Esophagus (tissue), 2 donors: ENCODE measurements at regions not wholly inside any gene's neighbourhood (a gene's known extent, or its start where the extent isn't known, plus 50 kb on each side); places are given as distances from the start of the nearest gene placed in this dataset.

Experiments used
- H3K27ac ChIP-seq, 2 donors: one replicate each; pipeline ENCODE4 v1.5.1; 2013; ENCODE audit warnings: low read depth in 2 of 2, mild to moderate bottlenecking in 2 of 2, inconsistent platforms in 1 of 2, low read length in 1 of 2, moderate library complexity in 1 of 2
- H3K27me3 ChIP-seq, 2 donors: one replicate each; pipeline ENCODE4 v1.6.1; 2013; ENCODE audit warnings: low read length in 2 of 2, control low read depth in 1 of 2, mild to moderate bottlenecking in 1 of 2; ENCODE audit not compliant: insufficient read depth in 2 of 2, control insufficient read depth in 1 of 2
- H3K36me3 ChIP-seq, 2 donors: one replicate each; pipeline ENCODE4 v1.6.1; 2013; ENCODE audit warnings: low read length in 1 of 2; ENCODE audit not compliant: control insufficient read depth in 2 of 2, insufficient read depth in 2 of 2
- H3K4me1 ChIP-seq, 2 donors: one replicate each; pipeline ENCODE4 v1.6.1; 2013; ENCODE audit warnings: low read length in 1 of 2; ENCODE audit not compliant: control insufficient read depth in 2 of 2, insufficient read depth in 2 of 2
- H3K4me3 ChIP-seq, 2 donors: one replicate each; pipeline ENCODE4 v1.5.1; 2013; ENCODE audit warnings: low read length in 2 of 2, mild to moderate bottlenecking in 2 of 2, low read depth in 1 of 2, moderate library complexity in 1 of 2
- H3K9me3 ChIP-seq, 2 donors: one replicate each; pipeline ENCODE4 v1.6.1; 2013; ENCODE audit warnings: mild to moderate bottlenecking in 2 of 2, low read depth in 1 of 2, low read length in 1 of 2, moderate library complexity in 1 of 2; ENCODE audit not compliant: control insufficient read depth in 2 of 2, insufficient read depth in 1 of 2
- WGBS, 2 donors: extraction: QIAGEN DNeasy Blood & Tissue Kit; methylation state at CpG; one replicate each; pipeline ENCODE4 v1.1.7; 2013; 5-methylcytosine and 5-hydroxymethylcytosine counted together
- donor health status: healthy with polysubstance abuse.
- donor health status: Bipolar disorder and iron deficiency.

- WGBS, 2 donors, result 44 to 57% methylated on average over 10 of the region's 10 CpGs
- Histone ChIP-seq H3K9me3 (peaks cover 0 to 2% of the 10 kb centered on the region in 2 donors), H3K36me3 (no peaks in the 10 kb centered on the region), H3K27me3 (no peaks in the 10 kb centered on the region), H3K4me3 (no peak overlapping the region), H3K4me1 (no peaks in the 10 kb centered on the region), H3K27ac (no peak overlapping the region)
Observed at GRCh38 chr16:86099326-86099725, 200.4 kb downstream of the IRF8 start.

- Histone ChIP-seq H3K9me3 (peaks cover 0 to 2% of the 10 kb centered on the region in 2 donors), H3K27me3 (no peaks in the 10 kb centered on the region), H3K4me3 (no peak overlapping the region), H3K36me3 (no peaks in the 10 kb centered on the region), H3K27ac (no peak overlapping the region), H3K4me1 (no peaks in the 10 kb centered on the region)
- 54 to 61% methylated on average over 11 of the region's 11 CpGs for WGBS, 2 donors
Observed at GRCh38 chr16:86100205-86101136, 201.5 kb downstream of the IRF8 start.

GRCh38 chr16:86101137-86101896, 202.4 kb downstream of the IRF8 start:
- Histone ChIP-seq H3K27me3 (no peaks in the 10 kb centered on the region), H3K4me3 (no peak overlapping the region), H3K4me1 (no peaks in the 10 kb centered on the region), H3K36me3 (no peaks in the 10 kb centered on the region), H3K27ac (no peak overlapping the region), H3K9me3 (peaks cover 0 to 2% of the 10 kb centered on the region in 2 donors)
- 52 to 60% methylated on average over 20 of the region's 20 CpGs for WGBS, 2 donors

- peaks cover 0 to 2% of the 10 kb centered on the region in 2 donors for H3K9me3 ChIP-seq
- H3K4me3 ChIP-seq, result no peak overlapping the region
- H3K36me3 ChIP-seq, result no peaks in the 10 kb centered on the region
- no peaks in the 10 kb centered on the region for H3K4me1 ChIP-seq
- 69 to 76% methylated on average over 8 of the region's 8 CpGs for whole genome bisulfite sequencing, 2 donors
- H3K27me3 ChIP-seq, result no peaks in the 10 kb centered on the region
- no peak overlapping the region for H3K27ac ChIP-seq
Observed at GRCh38 chr16:86101897-86102157, 202.9 kb downstream of the IRF8 start.

GRCh38 chr16:86103320-86103719, 204.4 kb downstream of the IRF8 start:
- no peaks in the 10 kb centered on the region for H3K27me3 ChIP-seq
- peaks cover 0 to 2% of the 10 kb centered on the region in 2 donors for H3K9me3 ChIP-seq
- H3K4me3 ChIP-seq, result no peak overlapping the region
- H3K4me1 ChIP-seq, result no peaks in the 10 kb centered on the region
- H3K27ac ChIP-seq, result no peak overlapping the region
- H3K36me3 ChIP-seq, result no peaks in the 10 kb centered on the region
- 84 to 93% methylated on average over 3 of the region's 3 CpGs for WGBS, 2 donors

GRCh38 chr16:86104537-86105048, 205.6 kb downstream of the IRF8 start:
- Histone ChIP-seq H3K36me3 (no peaks in the 10 kb centered on the region), H3K9me3 (peaks cover 0 to 2% of the 10 kb centered on the region in 2 donors), H3K4me1 (no peaks in the 10 kb centered on the region), H3K27me3 (no peaks in the 10 kb centered on the region), H3K4me3 (no peak overlapping the region), H3K27ac (no peak overlapping the region)
- WGBS, 2 donors, result 60 to 79% methylated on average over 6 of the region's 6 CpGs

GRCh38 chr16:86107215-86107825, 208.4 kb downstream of the IRF8 start:
- Histone ChIP-seq H3K4me3 (no peak overlapping the region), H3K9me3 (no peaks in the 10 kb centered on the region), H3K27me3 (no peaks in the 10 kb centered on the region), H3K36me3 (no peaks in the 10 kb centered on the region), H3K27ac (peak overlapping the region in 1 of 2 donors; percentile 37), H3K4me1 (peaks cover 0 to 2% of the 10 kb centered on the region in 2 donors)
- 66 to 69% methylated on average over 19 of the region's 19 CpGs for WGBS, 2 donors

- Histone ChIP-seq H3K27me3 (no peaks in the 10 kb centered on the region), H3K4me3 (no peak overlapping the region), H3K9me3 (no peaks in the 10 kb centered on the region), H3K36me3 (no peaks in the 10 kb centered on the region), H3K4me1 (peaks cover 0 to 2% of the 10 kb centered on the region in 2 donors), H3K27ac (no peak overlapping the region)
- 96 to 99% methylated on average over 3 of the region's 3 CpGs for WGBS, 2 donors
Observed at GRCh38 chr16:86108062-86108461, 209.1 kb downstream of the IRF8 start.

- Histone ChIP-seq H3K4me3 (no peak overlapping the region), H3K9me3 (no peaks in the 10 kb centered on the region), H3K27ac (no peak overlapping the region), H3K36me3 (no peaks in the 10 kb centered on the region), H3K27me3 (no peaks in the 10 kb centered on the region), H3K4me1 (peaks cover 0 to 2% of the 10 kb centered on the region in 2 donors)
- WGBS, 2 donors, result 76 to 81% methylated on average over 1 of the region's 1 CpG
Observed at GRCh38 chr16:86110134-86110533, 211.2 kb downstream of the IRF8 start.
